WTC11 (cell line): ENCODE measurements at regions not wholly inside any gene's neighbourhood (a gene's known extent, or its start where the extent isn't known, plus 50 kb on each side); places are given as distances from the start of the nearest gene placed in this dataset.

ENCODE experiments used
- ATAC-seq: fragments of 200-7000 bp; cut with Tn5 transposase; 2 replicates; pipeline ENCODE4 v1.10.0; 2021; ENCODE audit warnings: mild to moderate bottlenecking, moderate library complexity
- CTCF ChIA-PET: fragments of 300-600 bp; sonication (Branson Sonifier 250); formaldehyde crosslinking; loops from one replicate; lab custom pipeline; 2021; ENCODE audit warnings: antibody characterized with exemption; lab: Charles Lee
- POLR2A ChIA-PET: fragments of 350-600 bp; sonication (Branson Sonifier 250); formaldehyde crosslinking; loops from one replicate; lab custom pipeline; 2021; ENCODE audit warnings: antibody characterized with exemption; lab: Charles Lee
- DNase-seq: peaks from one replicate; pipeline ENCODE4 v3.0.0; 2021; ENCODE audit warnings: low spot score
- H3K27ac Mint-ChIP-seq: 2 replicates; pipeline ENCODE4 v1.8.0; 2021; ENCODE audit warnings: mixed read lengths
- H3K27me3 Mint-ChIP-seq: 2 replicates; pipeline ENCODE4 v1.8.0; 2021; ENCODE audit warnings: low read depth, mild to moderate bottlenecking, moderate library complexity, mixed read lengths
- H3K36me3 Mint-ChIP-seq: 2 replicates; pipeline ENCODE4 v1.8.0; 2021; ENCODE audit warnings: mixed read lengths
- H3K4me1 Mint-ChIP-seq: 2 replicates; pipeline ENCODE4 v1.8.0; 2022; ENCODE audit warnings: mixed read lengths
- H3K4me3 Mint-ChIP-seq: 2 replicates; pipeline ENCODE4 v1.8.0; 2021; ENCODE audit warnings: mild to moderate bottlenecking, moderate library complexity, mixed read lengths
- H3K9me3 Mint-ChIP-seq: 2 replicates; pipeline ENCODE4 v1.8.0; 2021; ENCODE audit warnings: mixed read lengths
- CBFB ChIP-seq: sonication (generic); formaldehyde crosslinking; IDR thresholded peaks from 2 replicates; pipeline ENCODE4 v1.8.1; 2022; ENCODE audit warnings: mild to moderate bottlenecking, low read depth, missing genetic modification reagents
- CREM ChIP-seq: sonication (generic); formaldehyde crosslinking; IDR thresholded peaks from 2 replicates; pipeline ENCODE4 v1.8.1; 2022; ENCODE audit warnings: mild to moderate bottlenecking, missing genetic modification reagents, moderate library complexity
- ETV6 ChIP-seq: sonication (generic); formaldehyde crosslinking; IDR thresholded peaks from 2 replicates; pipeline ENCODE4 v1.8.1; 2022; ENCODE audit warnings: mild to moderate bottlenecking, missing genetic modification reagents
- FOXJ3 ChIP-seq: sonication (generic); formaldehyde crosslinking; IDR thresholded peaks from 2 replicates; pipeline ENCODE4 v1.9.0; 2021; ENCODE audit warnings: missing genetic modification reagents, mild to moderate bottlenecking, borderline replicate concordance
- JUN ChIP-seq: sonication (generic); formaldehyde crosslinking; IDR thresholded peaks from 2 replicates; pipeline ENCODE4 v1.8.0; 2023; ENCODE audit warnings: mild to moderate bottlenecking, missing genetic modification reagents
- MYBL2 ChIP-seq: sonication (generic); formaldehyde crosslinking; IDR thresholded peaks from 2 replicates; pipeline ENCODE4 v1.8.1; 2023; ENCODE audit warnings: mild to moderate bottlenecking, moderate library complexity, missing genetic modification reagents
- NR2C2 ChIP-seq: sonication (generic); formaldehyde crosslinking; IDR thresholded peaks from 2 replicates; pipeline ENCODE4 v1.8.0; 2022; ENCODE audit warnings: mild to moderate bottlenecking, missing genetic modification reagents
- OVOL2 ChIP-seq: fragments of 250-450 bp; sonication (Bioruptor Pico); IDR thresholded peaks from 2 replicates; pipeline ENCODE4 v1.9.0; 2021; ENCODE audit warnings: mild to moderate bottlenecking, borderline replicate concordance
- RELA ChIP-seq: sonication (generic); formaldehyde crosslinking; IDR thresholded peaks from 2 replicates; pipeline ENCODE4 v1.8.1; 2022; ENCODE audit warnings: missing genetic modification reagents, mild to moderate bottlenecking, borderline replicate concordance
- SMAD4 ChIP-seq: sonication (generic); formaldehyde crosslinking; IDR thresholded peaks from 2 replicates; pipeline ENCODE4 v1.8.0; 2022; ENCODE audit warnings: mild to moderate bottlenecking, missing genetic modification reagents
- TCF7 ChIP-seq: sonication (generic); formaldehyde crosslinking; IDR thresholded peaks from 2 replicates; pipeline ENCODE4 v1.8.0; 2022; ENCODE audit warnings: mild to moderate bottlenecking, low read depth, missing genetic modification reagents, moderate library complexity
- TEAD1 ChIP-seq: sonication (generic); formaldehyde crosslinking; IDR thresholded peaks from 2 replicates; pipeline ENCODE4 v1.8.0; 2022; ENCODE audit warnings: mild to moderate bottlenecking, missing genetic modification reagents
- TEAD4 ChIP-seq: sonication (generic); formaldehyde crosslinking; IDR thresholded peaks from 2 replicates; pipeline ENCODE4 v1.8.0; 2022; ENCODE audit warnings: mild to moderate bottlenecking, missing genetic modification reagents
- ZNF423 ChIP-seq: fragments of 250-450 bp; sonication (Bioruptor Pico); IDR thresholded peaks from 2 replicates; pipeline ENCODE4 v2.1.2; 2022; ENCODE audit warnings: mild to moderate bottlenecking, moderate library complexity
- TF ChIP-seq, protein P1 (sequence below): sonication (generic); formaldehyde crosslinking; IDR thresholded peaks from 2 replicates; pipeline ENCODE4 v1.8.1; 2023; ENCODE audit warnings: mild to moderate bottlenecking, missing genetic modification reagents, moderate library complexity
- TF ChIP-seq, protein P2 (sequence below): fragments of 250-450 bp; sonication (Bioruptor Pico); IDR thresholded peaks from 2 replicates; pipeline ENCODE4 v1.9.0; 2021; ENCODE audit warnings: mild to moderate bottlenecking
- TF ChIP-seq, protein P3 (sequence below): sonication (generic); formaldehyde crosslinking; IDR thresholded peaks from 2 replicates; pipeline ENCODE4 v1.8.1; 2022; ENCODE audit warnings: low read depth, missing genetic modification reagents, borderline replicate concordance
- TF ChIP-seq, protein P4 (sequence below): sonication (generic); formaldehyde crosslinking; conservative IDR thresholded peaks from 2 replicates; pipeline ENCODE4 v1.8.1; 2023; ENCODE audit warnings: mild to moderate bottlenecking, low read depth, missing genetic modification reagents, moderate library complexity
- TF ChIP-seq, protein P5 (sequence below): sonication (generic); formaldehyde crosslinking; IDR thresholded peaks from 2 replicates; pipeline ENCODE4 v1.8.1; 2023; ENCODE audit warnings: mild to moderate bottlenecking, missing genetic modification reagents

DNA sequence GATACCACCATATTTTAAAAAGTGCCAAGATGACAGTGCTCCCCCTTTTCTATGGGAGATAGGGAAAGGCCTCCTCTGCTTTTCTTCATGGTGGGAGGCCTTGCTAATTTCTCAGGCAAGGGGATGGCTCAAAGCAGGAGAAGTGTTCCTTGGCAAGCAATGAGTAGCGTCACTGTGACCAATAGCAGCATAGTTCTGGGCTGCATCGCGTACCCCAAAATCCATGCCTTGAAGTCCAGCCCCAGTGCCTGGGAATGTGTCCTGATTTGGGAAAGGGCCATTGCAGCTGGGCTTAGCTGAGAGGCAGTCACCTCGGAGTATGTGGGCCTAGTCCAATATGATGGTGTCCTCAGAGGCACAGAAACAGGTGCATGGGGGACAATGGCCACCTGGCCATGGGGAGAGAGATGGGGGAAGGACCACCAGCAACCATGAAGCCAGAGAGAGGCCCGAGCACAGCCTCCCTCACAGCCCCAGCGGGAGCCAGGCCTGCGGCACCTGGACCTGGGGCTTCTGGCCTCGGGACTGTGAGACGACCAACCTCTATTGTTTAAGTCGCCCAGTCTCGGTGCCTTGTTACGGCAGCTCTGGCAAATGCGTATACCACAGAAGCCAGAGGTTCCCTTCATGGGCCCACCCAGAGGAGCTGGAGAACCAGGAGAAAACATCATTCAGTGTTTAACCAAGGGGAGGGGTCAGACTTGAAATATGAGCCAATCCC lies 153.1 kb upstream of the RPS6KA2 start:
- no peak for ATAC-seq
- CTCF ChIA-PET: no interaction called here
- no peak for DNase-seq

DNA sequence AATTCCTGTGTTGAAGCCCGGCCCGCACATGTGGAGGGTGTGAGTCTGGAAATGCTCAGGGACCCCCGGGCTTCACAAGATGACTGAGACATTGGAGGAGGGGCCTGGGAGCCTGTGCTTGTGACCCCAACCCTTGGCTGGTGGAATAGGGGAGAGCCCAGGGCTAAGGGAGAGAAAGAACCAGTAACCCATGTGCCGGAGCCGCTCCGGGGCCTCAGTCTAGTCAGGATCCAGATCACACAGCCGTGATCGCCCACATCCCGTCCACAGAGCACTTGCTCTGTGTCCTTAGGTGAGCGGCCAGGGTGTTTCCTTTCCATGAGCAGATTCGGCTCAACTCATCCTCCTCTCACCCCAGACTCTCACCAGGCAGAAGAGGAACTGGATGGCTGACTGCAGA lies 152.3 kb upstream of the RPS6KA2 start:
- Mint-ChIP-seq H3K4me1 (peaks cover 8% of the 10 kb centered on the region), H3K4me3 (no peak overlapping the region), H3K27me3 (no peaks in the 10 kb centered on the region), H3K27ac (no peak overlapping the region)
- no peak for DNase-seq
- POLR2A ChIA-PET: no interaction called here
- CTCF ChIA-PET: interaction anchor here (0.8 to 2.0 kb wide), 4 partner anchors 9 to 363 kb away, joined by 3 to 6 read pairs (median 5); no protein-coding TSS in a partner anchor
- TF ChIP-seq ETV6 (CRISPR knock-in tag): no peak
- TF ChIP-seq, all 79 proteins: peak for 0
- Mint-ChIP-seq H3K9me3 (peaks cover 5% of the 10 kb centered on the region; the same call in 1 of the 2 replicates), H3K36me3 (peaks cover 5% of the 10 kb centered on the region)
- ATAC-seq: no peak

More for the DNA sequence above, 153.1 kb upstream of the RPS6KA2 start:
- Mint-ChIP-seq H3K27ac (no peak overlapping the region), H3K4me3 (no peak overlapping the region), H3K27me3 (no peaks in the 10 kb centered on the region), H3K36me3 (peaks cover 5% of the 10 kb centered on the region), H3K4me1 (peaks cover 6% of the 10 kb centered on the region), H3K9me3 (peaks cover 5% of the 10 kb centered on the region; the same call in 1 of the 2 replicates)
- POLR2A ChIA-PET: no interaction called here
- TF ChIP-seq SMAD4 (no peak), TEAD4 (CRISPR knock-in tag) (no peak), ETV6 (CRISPR knock-in tag) (no peak), OVOL2 (CRISPR knock-in tag) (no peak), TEAD1 (CRISPR knock-in tag) (no peak), CBFB (CRISPR knock-in tag) (no peak), NR2C2 (CRISPR knock-in tag) (no peak), RELA (CRISPR knock-in tag) (no peak), FOXJ3 (no peak), MYBL2 (CRISPR knock-in tag) (no peak), ZNF423 (CRISPR knock-in tag) (no peak), CREM (CRISPR knock-in tag) (no peak), JUN (CRISPR knock-in tag) (no peak), TCF7 (CRISPR knock-in tag) (no peak)
- TF ChIP-seq, protein P1, sequence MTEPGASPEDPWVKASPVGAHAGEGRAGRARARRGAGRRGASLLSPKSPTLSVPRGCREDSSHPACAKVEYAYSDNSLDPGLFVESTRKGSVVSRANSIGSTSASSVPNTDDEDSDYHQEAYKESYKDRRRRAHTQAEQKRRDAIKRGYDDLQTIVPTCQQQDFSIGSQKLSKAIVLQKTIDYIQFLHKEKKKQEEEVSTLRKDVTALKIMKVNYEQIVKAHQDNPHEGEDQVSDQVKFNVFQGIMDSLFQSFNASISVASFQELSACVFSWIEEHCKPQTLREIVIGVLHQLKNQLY (CRISPR knock-in tag): no peak
- TF ChIP-seq, protein P2, sequence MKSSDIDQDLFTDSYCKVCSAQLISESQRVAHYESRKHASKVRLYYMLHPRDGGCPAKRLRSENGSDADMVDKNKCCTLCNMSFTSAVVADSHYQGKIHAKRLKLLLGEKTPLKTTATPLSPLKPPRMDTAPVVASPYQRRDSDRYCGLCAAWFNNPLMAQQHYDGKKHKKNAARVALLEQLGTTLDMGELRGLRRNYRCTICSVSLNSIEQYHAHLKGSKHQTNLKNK (CRISPR knock-in tag): no peak
- TF ChIP-seq, protein P3, sequence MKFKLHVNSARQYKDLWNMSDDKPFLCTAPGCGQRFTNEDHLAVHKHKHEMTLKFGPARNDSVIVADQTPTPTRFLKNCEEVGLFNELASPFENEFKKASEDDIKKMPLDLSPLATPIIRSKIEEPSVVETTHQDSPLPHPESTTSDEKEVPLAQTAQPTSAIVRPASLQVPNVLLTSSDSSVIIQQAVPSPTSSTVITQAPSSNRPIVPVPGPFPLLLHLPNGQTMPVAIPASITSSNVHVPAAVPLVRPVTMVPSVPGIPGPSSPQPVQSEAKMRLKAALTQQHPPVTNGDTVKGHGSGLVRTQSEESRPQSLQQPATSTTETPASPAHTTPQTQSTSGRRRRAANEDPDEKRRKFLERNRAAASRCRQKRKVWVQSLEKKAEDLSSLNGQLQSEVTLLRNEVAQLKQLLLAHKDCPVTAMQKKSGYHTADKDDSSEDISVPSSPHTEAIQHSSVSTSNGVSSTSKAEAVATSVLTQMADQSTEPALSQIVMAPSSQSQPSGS: no peak
- TF ChIP-seq, protein P4, sequence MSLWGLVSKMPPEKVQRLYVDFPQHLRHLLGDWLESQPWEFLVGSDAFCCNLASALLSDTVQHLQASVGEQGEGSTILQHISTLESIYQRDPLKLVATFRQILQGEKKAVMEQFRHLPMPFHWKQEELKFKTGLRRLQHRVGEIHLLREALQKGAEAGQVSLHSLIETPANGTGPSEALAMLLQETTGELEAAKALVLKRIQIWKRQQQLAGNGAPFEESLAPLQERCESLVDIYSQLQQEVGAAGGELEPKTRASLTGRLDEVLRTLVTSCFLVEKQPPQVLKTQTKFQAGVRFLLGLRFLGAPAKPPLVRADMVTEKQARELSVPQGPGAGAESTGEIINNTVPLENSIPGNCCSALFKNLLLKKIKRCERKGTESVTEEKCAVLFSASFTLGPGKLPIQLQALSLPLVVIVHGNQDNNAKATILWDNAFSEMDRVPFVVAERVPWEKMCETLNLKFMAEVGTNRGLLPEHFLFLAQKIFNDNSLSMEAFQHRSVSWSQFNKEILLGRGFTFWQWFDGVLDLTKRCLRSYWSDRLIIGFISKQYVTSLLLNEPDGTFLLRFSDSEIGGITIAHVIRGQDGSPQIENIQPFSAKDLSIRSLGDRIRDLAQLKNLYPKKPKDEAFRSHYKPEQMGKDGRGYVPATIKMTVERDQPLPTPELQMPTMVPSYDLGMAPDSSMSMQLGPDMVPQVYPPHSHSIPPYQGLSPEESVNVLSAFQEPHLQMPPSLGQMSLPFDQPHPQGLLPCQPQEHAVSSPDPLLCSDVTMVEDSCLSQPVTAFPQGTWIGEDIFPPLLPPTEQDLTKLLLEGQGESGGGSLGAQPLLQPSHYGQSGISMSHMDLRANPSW (CRISPR knock-in tag): no peak
- TF ChIP-seq, protein P5, sequence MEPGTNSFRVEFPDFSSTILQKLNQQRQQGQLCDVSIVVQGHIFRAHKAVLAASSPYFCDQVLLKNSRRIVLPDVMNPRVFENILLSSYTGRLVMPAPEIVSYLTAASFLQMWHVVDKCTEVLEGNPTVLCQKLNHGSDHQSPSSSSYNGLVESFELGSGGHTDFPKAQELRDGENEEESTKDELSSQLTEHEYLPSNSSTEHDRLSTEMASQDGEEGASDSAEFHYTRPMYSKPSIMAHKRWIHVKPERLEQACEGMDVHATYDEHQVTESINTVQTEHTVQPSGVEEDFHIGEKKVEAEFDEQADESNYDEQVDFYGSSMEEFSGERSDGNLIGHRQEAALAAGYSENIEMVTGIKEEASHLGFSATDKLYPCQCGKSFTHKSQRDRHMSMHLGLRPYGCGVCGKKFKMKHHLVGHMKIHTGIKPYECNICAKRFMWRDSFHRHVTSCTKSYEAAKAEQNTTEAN (CRISPR knock-in tag): no peak
